Testis (tissue), 2 donors: ENCODE measurements at regions not wholly inside any gene's neighbourhood (a gene's known extent, or its start where the extent isn't known, plus 50 kb on each side); places are given as distances from the start of the nearest gene placed in this dataset.
"Not testable (repeated sequence)": the region's sequence is repeated elsewhere in the genome, so short reads cannot be mapped to it uniquely, and the experiment has no call there.

Experiments used
- DNase-seq: peaks from one replicate; pipeline ENCODE4 v3.0.0-alpha.2; 2019
- H3K27ac ChIP-seq, 2 donors: fragments of 200-600 bp; sonication (generic); one replicate each; pipeline ENCODE4 v1.5.1; 2019
- H3K27me3 ChIP-seq: fragments of 200-600 bp; sonication (generic); one replicate; pipeline ENCODE4 v1.5.1; 2019
- H3K36me3 ChIP-seq: fragments of 200-600 bp; sonication (generic); one replicate; pipeline ENCODE4 v1.5.1; 2017; ENCODE audit warnings: low read depth; ENCODE audit errors: missing control alignments
- H3K4me1 ChIP-seq: fragments of 200-600 bp; sonication (generic); one replicate; pipeline ENCODE4 v1.5.1; 2019
- H3K4me3 ChIP-seq, 2 donors: fragments of 200-600 bp; sonication (generic); one replicate each; pipeline ENCODE4 v1.5.1; 2017 to 2019
- H3K9me3 ChIP-seq: fragments of 200-600 bp; sonication (generic); one replicate; pipeline ENCODE4 v1.5.1; 2017
- POLR2A ChIP-seq: fragments of 450-650 bp; IDR thresholded peaks from one replicate; pipeline ENCODE4 v1.6.1; 2017; ENCODE audit warnings: antibody characterized with exemption, mild to moderate bottlenecking, moderate library complexity
- WGBS, 2 donors: methylation state at CpG; one replicate each; pipeline ENCODE4 v1.1.5; 2018; 5-methylcytosine and 5-hydroxymethylcytosine counted together
- intact Hi-C: fragments of 100-400 bp; cut with DNase I; formaldehyde crosslinking; loops from one replicate; pipeline ENCODE4 v1.15.1; 2023; ENCODE audit warnings: low total_unique reads
- TF ChIP-seq, protein P1 (sequence below), 3 experiments: fragments of 450-650 bp in 2 of 3; fragments of 200-600 bp in 1 of 3; sonication (generic) in 1 of 3; IDR thresholded peaks; one replicate each; pipeline ENCODE4 v1.5.1; 2016 to 2019; ENCODE audit warnings: antibody characterized with exemption in 3 of 3, mild to moderate bottlenecking in 2 of 3, moderate library complexity in 1 of 3

DNA sequence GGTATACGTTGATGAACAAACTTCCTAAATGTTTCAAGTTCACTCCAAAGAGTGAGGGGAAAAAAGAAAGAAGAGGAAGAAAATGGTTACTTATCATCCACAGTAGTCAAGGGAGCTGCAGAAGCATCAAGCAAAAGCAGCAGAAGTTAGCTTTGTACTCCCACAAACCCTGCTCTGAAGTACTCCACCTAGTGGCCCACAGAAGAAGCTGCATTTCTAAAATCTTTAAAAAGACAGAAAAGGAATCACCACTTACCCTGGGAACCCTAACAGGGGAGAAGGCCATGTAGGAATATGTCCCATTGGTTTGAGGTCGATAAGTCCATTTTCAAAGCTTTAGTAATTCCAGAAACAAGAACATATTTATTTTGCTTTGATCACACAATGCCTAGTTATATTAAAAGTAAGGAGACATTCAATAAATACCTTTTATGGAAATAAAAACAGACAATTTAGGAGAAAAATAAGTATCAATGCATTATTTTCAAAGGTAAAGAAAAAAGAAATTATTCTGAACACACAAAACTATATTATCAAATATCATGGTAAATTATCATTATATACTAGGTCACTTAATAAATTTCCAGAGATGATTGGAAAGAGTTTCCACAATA is 900.5 kb upstream of the DEFB115 start:
- 14 to 21% methylated on average over 2 of the region's 2 CpGs for WGBS, 2 donors
- H3K27me3 ChIP-seq, H3K9me3 ChIP-seq, DNase-seq, intact Hi-C loops, H3K27ac ChIP-seq, H3K36me3 ChIP-seq, H3K4me1 ChIP-seq, H3K4me3 ChIP-seq: not testable (repeated sequence)
- TF ChIP-seq, protein P1, sequence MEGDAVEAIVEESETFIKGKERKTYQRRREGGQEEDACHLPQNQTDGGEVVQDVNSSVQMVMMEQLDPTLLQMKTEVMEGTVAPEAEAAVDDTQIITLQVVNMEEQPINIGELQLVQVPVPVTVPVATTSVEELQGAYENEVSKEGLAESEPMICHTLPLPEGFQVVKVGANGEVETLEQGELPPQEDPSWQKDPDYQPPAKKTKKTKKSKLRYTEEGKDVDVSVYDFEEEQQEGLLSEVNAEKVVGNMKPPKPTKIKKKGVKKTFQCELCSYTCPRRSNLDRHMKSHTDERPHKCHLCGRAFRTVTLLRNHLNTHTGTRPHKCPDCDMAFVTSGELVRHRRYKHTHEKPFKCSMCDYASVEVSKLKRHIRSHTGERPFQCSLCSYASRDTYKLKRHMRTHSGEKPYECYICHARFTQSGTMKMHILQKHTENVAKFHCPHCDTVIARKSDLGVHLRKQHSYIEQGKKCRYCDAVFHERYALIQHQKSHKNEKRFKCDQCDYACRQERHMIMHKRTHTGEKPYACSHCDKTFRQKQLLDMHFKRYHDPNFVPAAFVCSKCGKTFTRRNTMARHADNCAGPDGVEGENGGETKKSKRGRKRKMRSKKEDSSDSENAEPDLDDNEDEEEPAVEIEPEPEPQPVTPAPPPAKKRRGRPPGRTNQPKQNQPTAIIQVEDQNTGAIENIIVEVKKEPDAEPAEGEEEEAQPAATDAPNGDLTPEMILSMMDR (IDR thresholded peaks at IDR 0.05): peak in 2 of 3 experiments; percentile 61 to 63

DNA sequence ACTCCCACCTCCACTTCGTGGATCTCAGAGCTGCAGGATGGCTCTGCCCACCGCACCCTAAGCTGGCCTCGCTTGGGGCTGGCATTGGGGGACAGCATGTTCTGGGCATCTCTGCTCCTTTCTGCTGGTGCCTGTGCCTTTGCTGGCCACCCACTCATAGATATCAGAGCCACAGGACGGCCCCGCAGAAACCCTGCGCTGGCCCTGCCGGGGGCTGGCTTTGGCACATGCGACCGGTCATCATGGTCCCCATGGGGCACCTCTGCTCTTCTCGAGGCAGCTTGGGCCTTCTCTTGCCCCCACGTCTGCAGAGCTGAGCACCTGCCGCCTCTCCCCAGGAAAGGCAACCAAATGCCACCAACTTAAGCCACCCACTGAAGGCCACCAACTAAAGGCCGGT is 895.7 kb upstream of the DEFB115 start:
- not testable (repeated sequence) for H3K27me3 ChIP-seq
- WGBS, 2 donors: 48 to 85% methylated on average over 5 to 10 of the region's 13 CpGs

DNA sequence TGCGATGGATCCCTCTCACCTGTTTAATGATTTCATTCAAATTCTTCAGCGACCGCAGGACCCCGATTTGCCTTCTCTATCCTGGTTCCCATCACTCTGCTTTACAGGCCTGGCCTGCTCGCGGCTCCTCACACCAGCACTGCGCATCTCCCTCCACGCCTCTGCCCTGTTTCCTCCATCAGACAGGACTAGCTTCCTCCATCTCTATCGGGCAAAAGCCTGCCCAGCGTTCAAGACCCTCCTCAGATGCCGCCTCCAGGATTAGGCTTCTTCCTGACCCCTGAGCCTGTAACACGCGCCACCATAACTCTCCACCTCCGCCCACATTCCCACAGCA is 881.1 kb upstream of the DEFB115 start:
- H3K4me1 ChIP-seq, intact Hi-C loops, H3K27me3 ChIP-seq, H3K9me3 ChIP-seq, DNase-seq, H3K36me3 ChIP-seq: not testable (repeated sequence)
- H3K27ac ChIP-seq: peak overlapping the region in 1 of 2 donors; percentile 83
- WGBS, 2 donors: 56 to 64% methylated on average over 14 of the region's 14 CpGs
- peak overlapping the region; percentile 72 to 93 for H3K4me3 ChIP-seq

More for the DNA sequence above, 895.7 kb upstream of the DEFB115 start:
- H3K9me3 ChIP-seq, H3K36me3 ChIP-seq, H3K27ac ChIP-seq, H3K4me1 ChIP-seq, DNase-seq, H3K4me3 ChIP-seq, intact Hi-C loops: not testable (repeated sequence)

DNA sequence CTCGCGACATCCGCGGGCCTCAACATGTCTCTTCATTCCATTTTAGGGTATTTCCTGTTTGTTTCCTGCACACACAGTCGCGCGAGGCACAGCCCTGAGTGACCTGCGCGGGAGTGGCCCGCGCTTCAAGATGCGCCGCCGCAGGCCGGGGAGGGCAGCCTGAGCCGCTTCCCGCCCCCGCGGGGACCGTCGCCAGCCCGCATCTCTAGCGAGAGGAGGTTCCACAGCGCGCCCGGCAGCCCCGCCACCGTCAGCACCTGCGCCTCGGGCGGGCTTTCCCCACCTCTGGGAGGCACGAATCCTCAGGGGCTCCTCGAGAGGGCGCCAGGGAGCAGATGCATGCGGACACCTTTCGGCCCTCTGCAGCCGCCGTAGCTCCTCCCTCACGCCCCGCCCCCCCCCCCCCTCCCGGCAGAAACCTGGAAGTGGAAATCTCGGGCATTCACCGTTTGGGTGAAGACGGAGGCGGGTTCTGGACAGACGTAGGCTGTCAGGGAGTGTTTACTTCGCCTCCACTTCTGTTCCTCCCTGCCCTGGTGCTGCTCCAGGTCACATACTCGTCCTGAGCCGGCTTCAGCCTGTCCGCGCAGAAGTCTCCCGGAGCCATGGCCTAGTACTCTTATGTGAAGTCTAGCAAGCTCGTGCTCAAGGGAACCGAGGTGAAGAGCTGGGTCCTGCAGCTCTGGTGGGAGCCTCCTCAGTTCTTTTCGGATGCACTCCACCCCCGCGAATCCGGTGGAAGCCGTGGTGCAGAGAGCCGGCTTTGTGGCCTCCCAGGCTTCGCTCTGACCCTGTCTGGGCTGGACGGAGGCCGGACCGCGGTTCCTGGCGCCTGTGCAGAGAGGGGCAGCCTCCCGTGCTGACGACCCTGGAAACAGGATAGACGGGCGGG is 880.5 kb upstream of the DEFB115 start:
- 11 to 16% methylated on average over 20 to 67 of the region's 70 CpGs for WGBS, 2 donors
- H3K27me3 ChIP-seq: no peaks in the 10 kb centered on the region
- H3K4me1 ChIP-seq: no peaks in the 10 kb centered on the region
- peak overlapping the region; percentile 72 to 93 for H3K4me3 ChIP-seq
- peak; percentile 90 for DNase-seq
- no peak for TF ChIP-seq POLR2A
- TF ChIP-seq, protein P1 (IDR thresholded peaks at IDR 0.05): peak; percentile 57 to 79 (median 72)
- peak overlapping the region; percentile 83 to 85 for H3K27ac ChIP-seq
- no peaks in the 10 kb centered on the region for H3K36me3 ChIP-seq
- intact Hi-C loops: no loop called here
- H3K9me3 ChIP-seq: no peaks in the 10 kb centered on the region

DNA sequence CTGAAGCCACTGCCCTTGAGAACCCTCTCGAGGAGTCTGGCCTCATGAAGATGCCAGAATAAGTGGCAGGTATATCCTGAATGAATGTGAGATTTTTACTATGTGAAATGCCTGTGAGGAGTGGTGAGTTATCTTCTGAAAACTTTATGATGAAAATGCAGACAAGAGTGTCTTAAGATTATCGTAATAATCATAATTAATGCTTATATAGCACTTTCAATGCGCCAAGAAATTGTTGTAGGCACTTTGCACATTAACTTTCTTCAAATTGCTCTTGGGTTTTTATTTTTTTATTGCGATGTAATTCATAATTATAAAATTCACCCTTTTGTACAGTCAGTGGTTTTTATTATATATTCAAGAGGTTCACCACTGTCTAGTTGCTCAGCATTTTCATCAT is 879.1 kb upstream of the DEFB115 start:
- H3K4me3 ChIP-seq, H3K4me1 ChIP-seq, H3K9me3 ChIP-seq, H3K27me3 ChIP-seq, intact Hi-C loops, H3K27ac ChIP-seq, H3K36me3 ChIP-seq, DNase-seq: not testable (repeated sequence)
- 51 to 56% methylated on average over 4 of the region's 4 CpGs for WGBS, 2 donors

DNA sequence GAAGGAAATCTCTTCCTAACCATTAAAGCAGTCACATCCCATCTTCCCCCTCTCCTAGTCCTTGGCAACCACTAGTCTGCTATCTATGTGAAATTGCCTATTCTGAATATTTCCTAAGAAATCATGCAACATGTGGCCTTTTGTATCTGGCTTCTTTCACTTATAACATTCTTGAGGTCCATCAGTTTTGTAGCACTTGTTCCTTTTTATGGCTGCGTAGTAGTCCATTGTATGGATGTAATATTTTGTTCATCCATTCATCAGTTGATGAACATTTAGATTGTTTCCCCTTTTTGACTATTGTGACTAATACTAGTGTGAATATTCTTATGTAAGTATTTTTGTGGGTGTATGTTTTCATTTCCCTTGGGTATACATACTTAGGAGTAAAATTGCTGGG is 878.7 kb upstream of the DEFB115 start:
- H3K27ac ChIP-seq, H3K4me1 ChIP-seq, H3K36me3 ChIP-seq, H3K27me3 ChIP-seq, intact Hi-C loops, DNase-seq, H3K4me3 ChIP-seq, H3K9me3 ChIP-seq: not testable (repeated sequence)
- WGBS, 2 donors: 74 to 83% methylated on average over 1 of the region's 1 CpG

DNA sequence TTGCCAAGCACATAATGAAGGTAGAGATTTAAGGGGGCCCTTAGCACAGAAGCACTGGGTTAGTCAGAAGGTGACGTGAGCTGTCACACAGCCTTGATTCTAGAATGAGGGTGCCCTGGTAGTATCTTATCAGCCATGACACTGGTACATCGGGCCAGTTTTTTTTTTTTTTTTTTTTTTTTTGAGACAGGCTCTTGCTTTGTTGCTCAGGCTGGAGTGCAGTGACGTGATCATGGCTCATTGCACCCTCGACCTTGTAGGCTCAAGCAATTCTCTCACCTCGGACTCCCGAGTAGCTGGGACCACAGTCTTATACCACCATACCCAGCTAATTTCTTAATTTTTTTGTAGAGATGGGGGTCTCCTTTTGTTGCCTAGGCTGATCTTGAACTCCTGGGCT is 872.6 kb upstream of the DEFB115 start:
- intact Hi-C loops, H3K27ac ChIP-seq, H3K27me3 ChIP-seq, H3K4me3 ChIP-seq, H3K4me1 ChIP-seq, DNase-seq, H3K9me3 ChIP-seq, H3K36me3 ChIP-seq: not testable (repeated sequence)
- WGBS, 2 donors: 67 to 70% methylated on average over 6 of the region's 6 CpGs

DNA sequence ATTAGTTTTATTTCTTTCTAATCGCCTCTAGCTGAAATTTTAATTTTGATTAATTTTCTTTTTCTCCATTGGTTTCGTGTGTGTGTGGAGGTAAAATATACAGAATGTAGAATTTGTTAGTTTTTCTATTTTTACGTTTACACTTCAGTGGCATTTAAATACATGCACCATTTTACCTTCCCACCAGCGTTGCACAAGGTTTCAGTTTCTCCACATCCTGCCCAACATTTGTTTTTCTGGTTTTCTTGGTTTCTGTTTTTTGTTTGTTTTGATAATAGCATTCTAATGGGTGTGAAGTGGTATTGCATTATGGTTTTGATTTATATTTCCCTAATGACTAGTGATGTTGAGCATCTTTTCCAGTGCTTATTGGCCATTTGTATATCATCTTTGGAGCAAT is 871.4 kb upstream of the DEFB115 start:
- H3K27me3 ChIP-seq, DNase-seq, intact Hi-C loops, H3K4me3 ChIP-seq, H3K36me3 ChIP-seq, H3K27ac ChIP-seq, H3K4me1 ChIP-seq, H3K9me3 ChIP-seq: not testable (repeated sequence)
- WGBS, 2 donors: 86 to 94% methylated on average over 4 of the region's 4 CpGs

DNA sequence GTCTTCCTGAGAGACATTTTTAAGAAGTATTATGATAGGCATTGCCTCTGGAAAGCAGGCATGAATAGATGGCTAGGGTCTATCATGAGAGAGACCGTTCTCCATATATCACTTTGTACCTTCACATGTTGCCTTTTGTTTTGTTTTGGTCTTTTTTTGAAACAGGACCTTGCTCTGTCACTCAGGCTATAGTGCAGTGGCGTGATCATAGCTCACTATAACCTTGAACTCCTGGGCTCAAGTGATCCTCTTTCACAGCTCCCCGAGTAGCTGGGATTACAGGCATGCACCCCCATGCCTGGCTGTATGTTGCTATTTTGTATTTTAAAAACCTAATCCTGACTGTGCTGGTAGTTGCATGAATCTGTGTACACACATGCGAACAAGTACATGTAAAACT is 869.6 kb upstream of the DEFB115 start:
- 81 to 83% methylated on average over 4 of the region's 4 CpGs for WGBS, 2 donors
- intact Hi-C loops, H3K4me3 ChIP-seq, H3K27me3 ChIP-seq, H3K36me3 ChIP-seq, H3K4me1 ChIP-seq, H3K9me3 ChIP-seq, DNase-seq, H3K27ac ChIP-seq: not testable (repeated sequence)

DNA sequence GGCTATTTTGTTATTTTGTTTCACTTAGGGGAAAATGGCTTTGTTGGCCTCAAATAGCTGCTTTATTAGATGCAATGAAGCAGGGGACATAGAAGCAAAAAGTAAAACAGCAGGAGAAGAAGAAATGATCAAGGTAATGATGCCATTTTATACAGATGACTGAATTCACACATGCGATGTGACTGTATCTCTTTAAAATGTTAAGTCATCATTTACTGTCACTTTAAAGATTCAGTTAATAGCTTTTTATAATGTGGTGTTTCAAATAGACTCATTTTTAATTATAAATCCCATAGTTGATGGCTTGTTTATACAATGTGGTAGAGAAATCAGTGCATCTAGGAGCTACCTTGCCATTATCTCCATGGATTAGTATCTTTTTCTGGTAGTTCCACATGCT is 863.9 kb upstream of the DEFB115 start:
- H3K4me1 ChIP-seq, H3K9me3 ChIP-seq, H3K4me3 ChIP-seq, H3K27me3 ChIP-seq, H3K27ac ChIP-seq, DNase-seq, intact Hi-C loops, H3K36me3 ChIP-seq: not testable (repeated sequence)
- 78 to 80% methylated on average over 1 of the region's 1 CpG for WGBS, 2 donors
